ENCODE measurements at regions not wholly inside any gene's neighbourhood (a gene's known extent, or its start where the extent isn't known, plus 50 kb on each side); places are given as distances from the start of the nearest gene placed in this dataset.

- TF ChIP-seq CTCF (IDR thresholded peaks at IDR 0.05 in 4 of 5, conservative IDR thresholded peaks at IDR 0.05 in 1 of 5) (no peak), POLR2A (IDR thresholded peaks at IDR 0.05) (no peak)
Observed at GRCh38 chr16:5704271-5704670, 606.7 kb upstream of the EEF2KMT start.
